H1 (cell line): ENCODE measurements at regions not wholly inside any gene's neighbourhood (a gene's known extent, or its start where the extent isn't known, plus 50 kb on each side); places are given as distances from the start of the nearest gene placed in this dataset.

Experiments used
- CHD2 ChIP-seq: IDR thresholded peaks from 2 replicates; pipeline ENCODE4 v1.6.1; 2012; ENCODE audit warnings: low read length, improper control_type of control experiment
- HDAC6 ChIP-seq: IDR thresholded peaks from one replicate; pipeline ENCODE4 v1.7.1; 2012; ENCODE audit warnings: low read depth, mild to moderate bottlenecking, inconsistent platforms, low read length, moderate library complexity
- POU5F1 ChIP-seq: IDR thresholded peaks from 2 replicates; pipeline ENCODE4 v1.6.1; 2011; ENCODE audit warnings: low read depth, mild to moderate bottlenecking, low read length, moderate library complexity
- SP1 ChIP-seq: IDR thresholded peaks from 2 replicates; pipeline ENCODE4 v1.6.1; 2011; ENCODE audit warnings: low read depth, low read length
- SP4 ChIP-seq: IDR thresholded peaks from 2 replicates; pipeline ENCODE4 v1.6.1; 2012; ENCODE audit warnings: low read length, inconsistent platforms
- TF ChIP-seq, protein P1 (sequence below): IDR thresholded peaks from 2 replicates; pipeline ENCODE4 v1.6.1; 2011; ENCODE audit warnings: low read length, improper control_type of control experiment

DNA sequence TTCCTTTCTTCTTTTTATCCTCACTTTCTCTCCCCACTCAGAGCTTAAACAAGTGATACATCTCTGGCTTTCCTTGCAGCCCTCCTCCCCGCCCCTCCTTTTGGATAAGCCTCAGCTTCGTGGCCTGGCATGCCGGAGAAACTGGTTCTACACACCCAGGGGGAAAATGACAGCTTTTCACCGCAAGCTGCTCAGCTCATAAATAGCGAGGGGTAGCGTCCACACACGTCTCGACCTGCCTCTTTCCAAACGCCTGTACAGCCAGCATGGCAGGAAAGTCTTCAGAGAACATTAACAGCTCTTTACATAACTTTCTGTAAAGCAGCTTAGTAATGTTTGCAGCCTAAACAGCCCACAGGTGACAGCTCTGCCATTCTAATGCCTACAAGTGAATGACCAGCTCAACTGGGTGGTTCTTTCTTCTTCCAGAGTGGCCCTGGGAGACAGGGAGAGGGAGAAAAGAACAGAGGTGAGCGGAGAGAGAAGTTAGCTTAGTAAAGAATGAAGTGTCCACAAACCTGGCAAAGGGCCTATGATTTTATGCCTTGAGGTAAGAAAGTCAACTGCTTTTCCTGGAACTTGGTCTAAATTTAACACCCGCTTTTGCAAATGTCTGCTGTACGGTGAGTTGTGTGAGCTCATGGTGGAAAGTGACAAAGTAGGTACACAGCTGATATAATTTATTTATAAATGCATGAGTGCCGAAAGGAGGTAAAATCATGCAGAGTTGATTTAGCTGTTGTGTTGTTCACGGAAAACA lies 251.5 kb downstream of the TFAP2A start (continued):
- TF ChIP-seq SP4 (no peak), HDAC6 (no peak), SP1 (no peak), CHD2 (no peak), POU5F1 (no peak)
- TF ChIP-seq, protein P1, sequence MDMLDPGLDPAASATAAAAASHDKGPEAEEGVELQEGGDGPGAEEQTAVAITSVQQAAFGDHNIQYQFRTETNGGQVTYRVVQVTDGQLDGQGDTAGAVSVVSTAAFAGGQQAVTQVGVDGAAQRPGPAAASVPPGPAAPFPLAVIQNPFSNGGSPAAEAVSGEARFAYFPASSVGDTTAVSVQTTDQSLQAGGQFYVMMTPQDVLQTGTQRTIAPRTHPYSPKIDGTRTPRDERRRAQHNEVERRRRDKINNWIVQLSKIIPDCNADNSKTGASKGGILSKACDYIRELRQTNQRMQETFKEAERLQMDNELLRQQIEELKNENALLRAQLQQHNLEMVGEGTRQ, result no peak
